Panc1 (cell line): ENCODE measurements at regions not wholly inside any gene's neighbourhood (a gene's known extent, or its start where the extent isn't known, plus 50 kb on each side); places are given as distances from the start of the nearest gene placed in this dataset.

Source experiments
- ATAC-seq: fragments of 200-7000 bp; cut with Tn5 transposase; 2 replicates; pipeline ENCODE4 v1.9.1; 2020; ENCODE audit warnings: mild to moderate bottlenecking, moderate library complexity
- BruUV-seq: library from RNA; stranded (reverse); fragments of 400-500 nt; replicated peaks from 2 replicates; lab custom pipeline; 2021; lab: Mats Ljungman, UMichigan
- CTCF ChIA-PET: fragments of 300-600 bp; sonication (Branson Sonifier 250); formaldehyde crosslinking; loops from one replicate; lab custom pipeline; 2022; ENCODE audit warnings: antibody characterized with exemption; lab: Charles Lee
- POLR2A ChIA-PET: fragments of 300-600 bp; sonication (Branson Sonifier 250); formaldehyde crosslinking; loops from one replicate; lab custom pipeline; 2022; ENCODE audit warnings: antibody characterized with exemption; lab: Charles Lee
- DNase-seq: peaks from one replicate; pipeline ENCODE4 v3.0.0-alpha.2; 2010; ENCODE audit warnings: low read depth, low spot score
- H3K27ac ChIP-seq: 2 replicates; pipeline ENCODE4 v1.5.1; 2011; ENCODE audit warnings: mild to moderate bottlenecking, low read length, inconsistent platforms
- H3K27me3 ChIP-seq: fragments of 200-500 bp; sonication (Bioruptor generic); 2 replicates; pipeline ENCODE4 v1.6.0; 2014; ENCODE audit warnings: low read length, inconsistent platforms; ENCODE audit not compliant: control insufficient read depth, insufficient read depth
- H3K36me3 ChIP-seq: fragments of 200-500 bp; sonication (Bioruptor generic); 2 replicates; pipeline ENCODE4 v1.5.1; 2014; ENCODE audit warnings: inconsistent platforms, mild to moderate bottlenecking, low read length, moderate library complexity; ENCODE audit not compliant: control insufficient read depth, insufficient read depth
- H3K4me1 ChIP-seq: 2 replicates; pipeline ENCODE4 v1.5.1; 2011; ENCODE audit warnings: inconsistent platforms, mild to moderate bottlenecking, low read length, moderate library complexity; ENCODE audit not compliant: control insufficient read depth, insufficient read depth
- H3K4me3 ChIP-seq, 2 experiments: 2 replicates each; pipeline ENCODE4 v1.5.1; 2011 to 2012; ENCODE audit warnings: low read depth in 2 of 2, low read length in 2 of 2, mild to moderate bottlenecking in 2 of 2, inconsistent platforms in 1 of 2, moderate library complexity in 1 of 2
- H3K9me3 ChIP-seq: fragments of 200-500 bp; sonication (Bioruptor generic); 2 replicates; pipeline ENCODE4 v1.5.1; 2014; ENCODE audit warnings: low read depth, mild to moderate bottlenecking, inconsistent platforms, low read length, moderate library complexity; ENCODE audit not compliant: control insufficient read depth, insufficient read depth
- CTCF ChIP-seq: fragments of 450-650 bp; IDR thresholded peaks from 2 replicates; pipeline ENCODE4 v1.5.1; 2017; ENCODE audit warnings: mild to moderate bottlenecking
- POLR2AphosphoS5 ChIP-seq: IDR thresholded peaks from 2 replicates; pipeline ENCODE4 v1.6.1; 2012; ENCODE audit warnings: mild to moderate bottlenecking, low read depth, low read length, moderate library complexity
- REST ChIP-seq, 2 experiments: IDR thresholded peaks; 2 replicates each; pipeline ENCODE4 v1.6.1; 2011 to 2012; ENCODE audit warnings: low read depth in 2 of 2, control low read depth in 1 of 2, low read length in 1 of 2, mild to moderate bottlenecking in 1 of 2, moderate library complexity in 1 of 2; ENCODE audit not compliant: insufficient read depth in 1 of 2
- SIN3A ChIP-seq: IDR thresholded peaks from 2 replicates; pipeline ENCODE4 v1.6.1; 2012; ENCODE audit warnings: low read depth, mild to moderate bottlenecking, low read length, moderate library complexity, borderline replicate concordance; ENCODE audit not compliant: insufficient read depth
- TCF7L2 ChIP-seq: IDR thresholded peaks from 2 replicates; pipeline ENCODE4 v1.6.1; 2011; ENCODE audit warnings: mild to moderate bottlenecking, low read depth, low read length, inconsistent platforms
- in situ Hi-C: cut with HindIII; loops from 2 replicates; pipeline ENCODE4 v1.10.0; 2016; ENCODE audit warnings: low sequenced_read_pairs, low pct_unique_long_range_greater_than_20kb
- intact Hi-C: fragments of 100-400 bp; cut with micrococcal nuclease; formaldehyde crosslinking; loops from one replicate; pipeline ENCODE4 v1.10.0; 2022; ENCODE audit not compliant: unreplicated experiment

GRCh38 chr6:153568628-153569027 lies 437.5 kb upstream of the RGS17 start:
- no peaks in the 10 kb centered on the region; the same call in 1 of the 2 replicates for H3K36me3 ChIP-seq
- no TSS peak for BruUV-seq
- ChIA-PET CTCF (no interaction called here), POLR2A (no interaction called here)
- H3K9me3 ChIP-seq: no peaks in the 10 kb centered on the region
- no peak overlapping the region for H3K27ac ChIP-seq
- in situ Hi-C loops (no loop called here), intact Hi-C loops (no loop called here)
- H3K4me1 ChIP-seq: no peaks in the 10 kb centered on the region
- DNase-seq: no peak
- H3K27me3 ChIP-seq: no peaks in the 10 kb centered on the region
- ATAC-seq: no peak
- TF ChIP-seq TCF7L2: no peak
- TF ChIP-seq SIN3A: no peak
- TF ChIP-seq REST (IDR thresholded peaks at IDR 0.05; ENCODE audit: insufficient read depth in 1 of 2, low read depth in 2 of 2, low read length in 1 of 2): no peak
- TF ChIP-seq POLR2AphosphoS5: no peak
- no peak for TF ChIP-seq CTCF
- H3K4me3 ChIP-seq: no peak overlapping the region

DNA sequence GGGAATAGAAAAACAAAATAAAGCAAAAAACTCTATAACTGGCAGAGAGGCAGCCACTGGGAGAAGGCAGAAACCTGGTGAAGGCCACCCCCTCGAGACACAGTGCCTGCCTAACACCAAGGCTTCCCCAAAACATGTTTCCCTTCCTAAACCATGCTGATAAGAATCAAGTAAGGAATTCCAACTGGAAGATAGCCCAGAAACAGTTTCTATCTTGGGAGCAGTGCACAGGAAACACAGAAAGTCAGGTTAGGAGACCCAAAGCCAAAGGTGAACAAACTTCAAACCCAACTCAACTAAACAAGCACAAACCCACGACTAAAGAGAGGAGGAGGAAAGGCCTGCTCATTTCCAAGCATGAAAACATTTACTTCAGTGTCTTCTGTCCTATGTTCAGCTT lies 433.7 kb upstream of the RGS17 start:
- DNase-seq (no peak), ATAC-seq (no peak)
- intact Hi-C loops: no loop called here
- no peak overlapping the region for H3K27ac ChIP-seq
- H3K36me3 ChIP-seq: no peaks in the 10 kb centered on the region; the same call in 1 of the 2 replicates
- H3K4me1 ChIP-seq: no peaks in the 10 kb centered on the region
- ChIA-PET CTCF (no interaction called here), POLR2A (no interaction called here)
- no peak overlapping the region for H3K4me3 ChIP-seq
- no peaks in the 10 kb centered on the region for H3K9me3 ChIP-seq
- in situ Hi-C loops: no loop called here
- no peaks in the 10 kb centered on the region for H3K27me3 ChIP-seq
- TF ChIP-seq CTCF (no peak), POLR2AphosphoS5 (no peak), SIN3A (no peak), TCF7L2 (no peak), REST (IDR thresholded peaks at IDR 0.05; ENCODE audit: insufficient read depth in 1 of 2, low read depth in 2 of 2, low read length in 1 of 2) (no peak)
- no TSS peak for BruUV-seq
